Parathyroid adenoma (tissue), 2 donors: ENCODE measurements at regions not wholly inside any gene's neighbourhood (a gene's known extent, or its start where the extent isn't known, plus 50 kb on each side); places are given as distances from the start of the nearest gene placed in this dataset.

Experiments used
- H2AFZ ChIP-seq: fragments of 300-600 bp; sonication (generic); one replicate; pipeline ENCODE4 v1.7.0; 2017; ENCODE audit warnings: antibody characterized with exemption, mild to moderate bottlenecking
- H3K27ac ChIP-seq: fragments of 300-600 bp; sonication (generic); one replicate; pipeline ENCODE4 v1.7.0; 2017
- H3K27me3 ChIP-seq: fragments of 300-600 bp; sonication (generic); one replicate; pipeline ENCODE4 v1.7.0; 2017; ENCODE audit warnings: low read length; ENCODE audit not compliant: control insufficient read depth, insufficient read depth
- H3K36me3 ChIP-seq: fragments of 300-600 bp; sonication (generic); one replicate; pipeline ENCODE4 v1.7.0; 2017; ENCODE audit warnings: low read length; ENCODE audit not compliant: control insufficient read depth, insufficient read depth
- H3K4me1 ChIP-seq: fragments of 300-600 bp; sonication (generic); one replicate; pipeline ENCODE4 v1.7.0; 2017; ENCODE audit warnings: control low read depth
- H3K4me2 ChIP-seq: fragments of 300-600 bp; sonication (generic); one replicate; pipeline ENCODE4 v1.7.0; 2017; ENCODE audit warnings: low read length
- H3K4me3 ChIP-seq: fragments of 300-600 bp; sonication (generic); one replicate; pipeline ENCODE4 v1.7.0; 2017; ENCODE audit warnings: low read depth, low read length
- H3K79me2 ChIP-seq: fragments of 300-600 bp; sonication (generic); one replicate; pipeline ENCODE4 v1.7.0; 2017; ENCODE audit warnings: control low read depth
- H3K9ac ChIP-seq: fragments of 300-600 bp; sonication (generic); one replicate; pipeline ENCODE4 v1.7.0; 2017; ENCODE audit warnings: mild to moderate bottlenecking
- H3K9me3 ChIP-seq: fragments of 300-600 bp; sonication (generic); one replicate; pipeline ENCODE4 v1.7.0; 2017; ENCODE audit warnings: low read length; ENCODE audit not compliant: control insufficient read depth
- CTCF ChIP-seq: fragments of 300-600 bp; sonication (generic); IDR thresholded peaks from one replicate; pipeline ENCODE4 v1.7.0; 2017; ENCODE audit warnings: antibody characterized with exemption, mild to moderate bottlenecking
- donor health status: primary hyperparathyroidism.

- TF ChIP-seq CTCF: no peak
- Histone ChIP-seq H3K9me3 (no peaks in the 10 kb centered on the region), H3K27me3 (no peaks in the 10 kb centered on the region), H3K4me1 (no peaks in the 10 kb centered on the region), H3K27ac (no peak overlapping the region), H3K4me2 (no peak overlapping the region), H2AFZ (no peak overlapping the region), H3K4me3 (no peak overlapping the region), H3K79me2 (no peaks in the 10 kb centered on the region), H3K9ac (no peak overlapping the region), H3K36me3 (no peaks in the 10 kb centered on the region)
Measured at GRCh38 chr21:27674041-27674615, 707.2 kb upstream of the ADAMTS5 start.

- no peak overlapping the region for H3K4me3 ChIP-seq
- H3K27me3 ChIP-seq: no peaks in the 10 kb centered on the region
- no peak overlapping the region for H2AFZ ChIP-seq
- no peak overlapping the region for H3K9ac ChIP-seq
- no peak for TF ChIP-seq CTCF
- no peaks in the 10 kb centered on the region for H3K9me3 ChIP-seq
- no peaks in the 10 kb centered on the region for H3K4me1 ChIP-seq
- no peak overlapping the region for H3K4me2 ChIP-seq
- no peaks in the 10 kb centered on the region for H3K36me3 ChIP-seq
- H3K79me2 ChIP-seq: no peaks in the 10 kb centered on the region
- H3K27ac ChIP-seq: no peak overlapping the region
Measured at GRCh38 chr21:27673581-27673980, 706.7 kb upstream of the ADAMTS5 start.

- Histone ChIP-seq H3K9ac (no peak overlapping the region), H3K27ac (no peak overlapping the region), H3K4me3 (no peak overlapping the region), H3K9me3 (no peaks in the 10 kb centered on the region), H3K36me3 (no peaks in the 10 kb centered on the region), H3K4me1 (no peaks in the 10 kb centered on the region), H3K4me2 (no peak overlapping the region), H3K79me2 (no peaks in the 10 kb centered on the region), H2AFZ (no peak overlapping the region), H3K27me3 (no peaks in the 10 kb centered on the region)
- no peak for TF ChIP-seq CTCF
Measured at GRCh38 chr21:27671207-27671606, 704.3 kb upstream of the ADAMTS5 start.

GRCh38 chr21:27653481-27653880 lies 686.6 kb upstream of the ADAMTS5 start:
- Histone ChIP-seq H2AFZ (no peak overlapping the region), H3K9me3 (no peaks in the 10 kb centered on the region), H3K4me2 (no peak overlapping the region), H3K79me2 (no peaks in the 10 kb centered on the region), H3K27me3 (no peaks in the 10 kb centered on the region), H3K4me1 (no peaks in the 10 kb centered on the region), H3K4me3 (no peak overlapping the region), H3K9ac (no peak overlapping the region), H3K36me3 (no peaks in the 10 kb centered on the region), H3K27ac (no peak overlapping the region)
- no peak for TF ChIP-seq CTCF

- Histone ChIP-seq H2AFZ (no peak overlapping the region), H3K36me3 (no peaks in the 10 kb centered on the region), H3K27me3 (no peaks in the 10 kb centered on the region), H3K4me1 (no peaks in the 10 kb centered on the region), H3K79me2 (no peaks in the 10 kb centered on the region), H3K9ac (no peak overlapping the region), H3K9me3 (no peaks in the 10 kb centered on the region), H3K4me2 (no peak overlapping the region), H3K27ac (no peak overlapping the region), H3K4me3 (no peak overlapping the region)
- TF ChIP-seq CTCF: no peak
Measured at GRCh38 chr21:27649762-27650161, 682.9 kb upstream of the ADAMTS5 start.
